ENCODE measurements at regions not wholly inside any gene's neighbourhood (a gene's known extent, or its start where the extent isn't known, plus 50 kb on each side); places are given as distances from the start of the nearest gene placed in this dataset.
A peak's percentile ranks its signal among the peaks of the same experiment; 100 is the strongest.

DNA sequence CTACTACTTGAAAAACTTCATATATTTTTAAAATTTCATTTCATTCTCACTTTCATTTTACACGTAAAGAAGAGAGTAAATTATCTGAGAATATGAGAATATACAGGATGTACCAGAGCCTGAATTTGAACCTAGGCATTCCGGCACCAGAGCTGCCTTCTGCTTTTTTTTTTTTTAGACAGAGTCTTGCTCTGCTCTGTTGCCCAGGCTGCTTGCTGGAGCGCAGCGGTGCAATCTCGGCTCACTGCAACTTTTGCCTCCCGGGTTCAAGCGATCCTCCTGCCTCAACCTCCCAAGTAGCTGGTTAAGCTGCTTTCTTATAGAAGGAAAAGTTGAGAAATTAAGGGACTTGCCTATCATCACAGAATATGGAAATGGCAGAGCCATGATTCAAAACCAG lies 540.1 kb downstream of the EBF1 start:
- H3K27me3 ChIP-seq, result no peaks in the 10 kb centered on the region
- in situ Hi-C loops (cut with MboI; ENCODE audit: low sequenced_read_pairs in 4 of 4) (loop anchor here in 1 of 4 donors (25.0 kb wide), 1 partner anchor 553 kb away; no protein-coding TSS in a partner anchor), intact Hi-C loops (cut with DNase I; ENCODE audit: low total_unique reads) (loop anchor here (10.0 kb wide), 1 partner anchor 95 kb away; no protein-coding TSS in a partner anchor)
- ATAC-seq (no peak), DNase-seq (no peak)
- H3K36me3 ChIP-seq, result no peaks in the 10 kb centered on the region
- TF ChIP-seq, protein P1, sequence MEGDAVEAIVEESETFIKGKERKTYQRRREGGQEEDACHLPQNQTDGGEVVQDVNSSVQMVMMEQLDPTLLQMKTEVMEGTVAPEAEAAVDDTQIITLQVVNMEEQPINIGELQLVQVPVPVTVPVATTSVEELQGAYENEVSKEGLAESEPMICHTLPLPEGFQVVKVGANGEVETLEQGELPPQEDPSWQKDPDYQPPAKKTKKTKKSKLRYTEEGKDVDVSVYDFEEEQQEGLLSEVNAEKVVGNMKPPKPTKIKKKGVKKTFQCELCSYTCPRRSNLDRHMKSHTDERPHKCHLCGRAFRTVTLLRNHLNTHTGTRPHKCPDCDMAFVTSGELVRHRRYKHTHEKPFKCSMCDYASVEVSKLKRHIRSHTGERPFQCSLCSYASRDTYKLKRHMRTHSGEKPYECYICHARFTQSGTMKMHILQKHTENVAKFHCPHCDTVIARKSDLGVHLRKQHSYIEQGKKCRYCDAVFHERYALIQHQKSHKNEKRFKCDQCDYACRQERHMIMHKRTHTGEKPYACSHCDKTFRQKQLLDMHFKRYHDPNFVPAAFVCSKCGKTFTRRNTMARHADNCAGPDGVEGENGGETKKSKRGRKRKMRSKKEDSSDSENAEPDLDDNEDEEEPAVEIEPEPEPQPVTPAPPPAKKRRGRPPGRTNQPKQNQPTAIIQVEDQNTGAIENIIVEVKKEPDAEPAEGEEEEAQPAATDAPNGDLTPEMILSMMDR (IDR thresholded peaks at IDR 0.05 in 4 of 5, conservative IDR thresholded peaks at IDR 0.05 in 1 of 5), result no peak
- H3K9me3 ChIP-seq, result no peaks in the 10 kb centered on the region
- no peaks in the 10 kb centered on the region for H3K4me1 ChIP-seq
- H3K4me3 ChIP-seq, result no peak overlapping the region
- H3K27ac ChIP-seq, result no peak overlapping the region

DNA sequence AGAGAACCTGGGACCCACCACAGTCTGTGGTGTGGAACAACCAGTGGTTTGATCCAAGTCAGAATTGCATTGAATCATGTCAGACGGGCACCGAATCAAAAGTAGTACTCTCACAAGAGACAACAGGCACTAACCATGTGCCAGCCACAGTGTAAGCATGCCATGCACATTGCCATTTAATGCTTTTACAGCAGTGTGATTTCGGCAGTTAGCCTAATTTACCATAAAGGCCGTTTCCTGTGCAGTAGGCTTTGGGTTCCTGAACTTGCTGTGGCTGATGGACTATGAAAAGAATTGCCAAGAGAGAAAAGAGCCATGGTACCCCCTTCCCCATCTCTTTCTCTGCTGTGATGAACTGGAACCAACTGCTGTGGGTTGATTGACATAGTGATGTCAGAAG lies 540.6 kb downstream of the EBF1 start:
- intact Hi-C loops (cut with DNase I; ENCODE audit: low total_unique reads), result loop anchor here (10.0 kb wide), 1 partner anchor 94 kb away; no protein-coding TSS in a partner anchor
- DNase-seq (no peak), ATAC-seq (no peak)

DNA sequence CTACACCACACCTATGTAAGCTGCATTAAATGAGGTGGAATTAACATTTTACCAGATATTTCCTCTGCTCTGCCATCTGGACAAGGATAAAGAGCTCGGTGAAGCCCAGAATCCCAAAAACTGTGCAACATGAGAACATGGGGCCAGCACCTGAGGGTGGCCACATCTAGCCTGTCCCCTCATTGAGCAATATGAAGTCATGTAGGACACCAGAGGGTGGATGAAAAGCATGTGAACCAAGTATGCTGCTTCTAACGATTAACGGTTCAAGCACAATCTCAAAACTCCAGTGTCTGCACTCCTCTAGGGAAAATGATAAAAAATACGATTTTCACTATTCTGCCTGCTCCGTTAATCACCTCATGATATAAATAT lies 545.8 kb downstream of the EBF1 start:
- TF ChIP-seq, protein P1 (IDR thresholded peaks at IDR 0.05 in 4 of 5, conservative IDR thresholded peaks at IDR 0.05 in 1 of 5), result no peak
- TF ChIP-seq POLR2A (IDR thresholded peaks at IDR 0.05), result no peak
- H3K27me3 ChIP-seq, result no peaks in the 10 kb centered on the region
- H3K27ac ChIP-seq, result peak overlapping the region; percentile 51 to 60 (median 57)
- intact Hi-C loops (cut with DNase I; ENCODE audit: low total_unique reads) (loop anchor here (5.0 to 10.0 kb wide), 2 partner anchors 67 to 89 kb away; no protein-coding TSS in a partner anchor), in situ Hi-C loops (cut with MboI; ENCODE audit: low sequenced_read_pairs in 4 of 4) (loop anchor here in 1 of 4 donors (25.0 kb wide), 1 partner anchor 558 kb away; no protein-coding TSS in a partner anchor)
- H3K9me3 ChIP-seq, result no peaks in the 10 kb centered on the region
- peak; percentile 11 to 43 for DNase-seq
- peak; percentile 51 to 64 for ATAC-seq
- H3K4me3 ChIP-seq, result no peak overlapping the region
- no peaks in the 10 kb centered on the region for H3K4me1 ChIP-seq
- H3K36me3 ChIP-seq, result no peaks in the 10 kb centered on the region

More for the DNA sequence above, 540.6 kb downstream of the EBF1 start:
- Histone ChIP-seq H3K4me3 (no peak overlapping the region), H3K36me3 (no peaks in the 10 kb centered on the region), H3K27ac (no peak overlapping the region), H3K27me3 (no peaks in the 10 kb centered on the region), H3K9me3 (no peaks in the 10 kb centered on the region), H3K4me1 (no peaks in the 10 kb centered on the region)
- no peak for TF ChIP-seq POLR2A (IDR thresholded peaks at IDR 0.05)
- TF ChIP-seq, protein P1 (IDR thresholded peaks at IDR 0.05 in 4 of 5, conservative IDR thresholded peaks at IDR 0.05 in 1 of 5), result no peak
- in situ Hi-C loops (cut with MboI; ENCODE audit: low sequenced_read_pairs in 4 of 4), result loop anchor here in 1 of 4 donors (25.0 kb wide), 1 partner anchor 553 kb away; no protein-coding TSS in a partner anchor

DNA sequence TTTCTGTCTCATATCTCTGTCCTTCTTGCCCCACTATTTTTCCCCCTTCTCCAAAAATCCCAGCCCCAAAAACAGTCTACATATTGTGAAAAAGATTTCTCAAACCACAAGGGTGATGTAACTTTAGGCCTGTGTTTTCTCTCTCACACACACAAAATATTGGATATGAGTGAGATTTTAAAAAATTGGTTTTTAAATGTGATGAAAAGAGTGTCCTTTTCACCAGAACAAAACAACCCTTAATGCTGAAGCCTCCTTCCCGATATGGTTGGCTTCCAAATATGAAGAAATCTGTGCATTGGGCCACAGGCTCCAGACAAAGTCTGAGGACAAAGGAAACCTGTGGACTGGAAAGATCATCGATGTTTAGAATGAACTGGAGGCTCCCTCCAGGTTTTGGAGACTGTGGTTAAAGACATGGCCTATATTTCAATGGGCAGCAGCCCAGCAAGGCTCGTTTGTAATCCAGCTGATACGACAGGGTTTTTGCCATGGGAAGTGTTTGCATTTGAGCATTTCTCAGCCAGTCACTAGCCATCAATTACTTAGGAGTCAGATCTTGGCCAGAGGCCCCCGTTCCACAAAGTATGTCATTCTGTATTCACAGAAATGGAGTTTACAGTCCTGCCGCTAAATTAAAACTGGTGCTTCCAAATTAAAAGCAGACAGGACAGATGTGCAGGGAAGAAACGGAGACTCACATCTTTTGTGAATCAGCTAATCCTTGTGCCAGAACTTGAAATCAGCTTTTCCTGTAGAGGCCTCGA lies 546.3 kb downstream of the EBF1 start:
- no peaks in the 10 kb centered on the region for H3K36me3 ChIP-seq
- no peaks in the 10 kb centered on the region for H3K9me3 ChIP-seq
- in situ Hi-C loops (cut with MboI; ENCODE audit: low sequenced_read_pairs in 4 of 4) (loop anchor here in 1 of 4 donors (25.0 kb wide), 1 partner anchor 559 kb away; no protein-coding TSS in a partner anchor), intact Hi-C loops (cut with DNase I; ENCODE audit: low total_unique reads) (loop anchor here (5.0 to 10.0 kb wide), 2 partner anchors 66 to 89 kb away; no protein-coding TSS in a partner anchor)
- peak in 1 of 2 donors; percentile 28 for DNase-seq
- peak; percentile 64 to 66 for ATAC-seq
- no peaks in the 10 kb centered on the region for H3K27me3 ChIP-seq
- TF ChIP-seq POLR2A (IDR thresholded peaks at IDR 0.05), result no peak
- TF ChIP-seq, protein P1 (IDR thresholded peaks at IDR 0.05 in 4 of 5, conservative IDR thresholded peaks at IDR 0.05 in 1 of 5), result no peak
- peak overlapping the region; percentile 51 to 60 (median 57) for H3K27ac ChIP-seq
- no peak overlapping the region for H3K4me3 ChIP-seq
- no peaks in the 10 kb centered on the region for H3K4me1 ChIP-seq

Measured in gastrocnemius medialis (tissue), 4 donors.